HUDEP-2 (cell line): ENCODE measurements at regions not wholly inside any gene's neighbourhood (a gene's known extent, or its start where the extent isn't known, plus 50 kb on each side); places are given as distances from the start of the nearest gene placed in this dataset.
"Not testable (repeated sequence)": the region's sequence is repeated elsewhere in the genome, so short reads cannot be mapped to it uniquely, and the experiment has no call there.

Source experiments
- DNase-seq, 76 experiments: peaks; one replicate each; lab custom pipeline; 2025; ENCODE audit not compliant: unreplicated experiment in 76 of 76; lab: John Stamatoyannopoulos, UW

DNA sequence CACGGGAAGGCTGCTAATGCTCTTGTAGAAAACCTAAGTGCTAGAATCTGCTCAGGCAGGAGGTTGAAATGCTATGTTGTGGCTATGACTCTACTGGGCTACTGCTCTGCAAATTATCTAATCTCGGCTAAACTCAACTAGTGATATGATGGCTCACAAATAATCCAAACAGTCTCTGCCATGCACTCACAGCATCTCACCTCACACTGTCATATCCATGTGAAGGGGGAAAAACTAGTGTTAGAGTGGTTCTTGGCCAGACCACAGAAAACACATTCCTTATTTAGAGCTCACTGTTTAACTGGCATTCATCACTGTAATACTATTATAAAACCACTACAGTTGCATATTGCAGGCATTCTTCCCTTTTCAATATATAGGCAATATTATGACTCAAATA, 81.8 kb upstream of the DST start:
- DNase-seq, result no peak

DNA sequence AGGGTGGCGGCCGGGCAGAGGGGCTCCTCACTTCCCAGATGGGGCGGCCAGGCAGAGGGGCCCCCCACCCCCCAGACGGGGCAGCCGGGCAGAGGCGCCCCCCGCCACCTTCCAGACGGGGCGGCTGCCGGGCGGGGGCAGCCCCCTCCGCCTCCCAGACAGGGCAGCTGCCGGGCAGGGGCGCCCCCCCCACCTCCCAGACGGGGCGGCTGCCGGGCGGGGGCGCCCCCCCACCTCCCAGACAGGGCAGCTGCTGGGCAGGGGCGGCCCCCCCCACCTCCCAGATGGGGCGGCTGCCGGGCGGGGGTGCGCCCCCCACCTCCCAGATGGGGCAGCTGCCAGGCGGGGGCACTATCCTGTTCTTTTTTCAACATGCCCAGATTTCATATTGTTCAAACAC, 78.2 kb upstream of the DST start:
- no peak for DNase-seq

DNA sequence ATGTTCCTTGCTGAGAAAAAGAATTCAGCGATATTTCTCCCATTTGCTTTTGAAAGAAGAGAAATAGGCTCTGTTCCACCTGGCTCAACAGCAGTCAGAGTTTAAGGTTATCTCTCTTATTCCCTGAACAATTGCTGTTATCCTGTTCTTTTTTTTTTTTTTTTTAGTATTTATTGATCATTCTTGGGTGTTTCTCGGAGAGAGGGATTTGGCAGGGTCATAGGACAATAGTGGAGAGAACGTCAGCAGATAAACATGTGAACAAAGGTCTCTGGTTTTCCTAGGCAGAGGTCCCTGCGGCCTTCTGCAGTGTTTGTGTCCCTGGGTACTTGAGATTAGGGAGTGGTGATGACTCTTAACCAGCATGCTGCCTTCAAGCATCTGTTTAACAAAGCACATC, 77.5 kb upstream of the DST start:
- DNase-seq, result not testable (repeated sequence)

DNA sequence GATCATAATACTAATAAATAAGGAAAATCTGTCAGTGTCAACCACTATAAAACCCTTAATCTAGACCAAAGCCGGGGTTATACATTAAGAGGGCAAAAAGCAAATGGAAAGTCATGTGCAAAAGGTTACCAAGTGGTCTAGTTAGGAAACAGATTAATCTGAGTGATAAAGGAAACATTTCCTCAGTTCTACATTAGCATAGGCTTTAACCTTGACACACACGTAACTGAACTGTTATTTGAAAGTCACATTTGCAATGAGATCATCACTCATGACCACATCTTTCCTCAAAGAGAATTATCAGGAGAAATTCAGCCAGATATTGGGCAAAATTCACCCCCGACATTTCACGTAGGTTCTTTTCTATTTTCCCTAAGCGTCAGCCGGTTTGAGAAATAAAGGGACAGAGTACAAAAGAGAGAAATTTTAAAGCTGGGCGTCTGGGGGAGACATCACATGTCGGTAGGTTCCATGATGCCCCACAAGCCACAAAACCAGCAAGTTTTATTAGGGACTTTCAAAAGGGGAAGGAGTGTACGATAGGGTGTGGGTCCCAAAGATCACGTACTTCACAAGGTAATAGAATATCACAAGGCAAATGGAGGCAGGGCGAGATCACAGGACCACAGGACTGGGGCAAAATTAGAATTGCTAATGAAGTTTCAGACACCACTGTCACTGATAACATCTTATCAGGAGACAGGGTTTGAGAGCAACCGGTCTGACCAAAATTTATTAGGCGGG, 76.8 kb upstream of the DST start:
- not testable (repeated sequence) for DNase-seq

DNA sequence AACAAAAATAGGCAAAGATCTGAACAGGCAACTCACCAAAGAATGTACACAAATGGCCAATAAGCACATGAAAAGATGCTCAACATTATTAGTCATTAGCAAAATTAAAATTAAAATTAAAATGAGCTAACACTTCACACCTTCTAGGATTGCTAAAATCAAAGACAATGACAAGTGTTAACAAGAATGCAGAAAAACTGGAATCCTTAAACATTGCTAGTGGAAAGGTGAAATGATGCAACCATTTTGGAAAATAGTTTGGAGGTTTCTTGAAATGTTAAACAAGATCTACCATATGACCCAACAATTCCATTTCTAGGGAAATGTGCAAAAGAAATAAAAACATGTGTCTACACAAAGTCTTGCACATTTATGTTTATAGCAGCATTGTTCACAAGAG, 75.5 kb upstream of the DST start:
- no peak for DNase-seq

DNA sequence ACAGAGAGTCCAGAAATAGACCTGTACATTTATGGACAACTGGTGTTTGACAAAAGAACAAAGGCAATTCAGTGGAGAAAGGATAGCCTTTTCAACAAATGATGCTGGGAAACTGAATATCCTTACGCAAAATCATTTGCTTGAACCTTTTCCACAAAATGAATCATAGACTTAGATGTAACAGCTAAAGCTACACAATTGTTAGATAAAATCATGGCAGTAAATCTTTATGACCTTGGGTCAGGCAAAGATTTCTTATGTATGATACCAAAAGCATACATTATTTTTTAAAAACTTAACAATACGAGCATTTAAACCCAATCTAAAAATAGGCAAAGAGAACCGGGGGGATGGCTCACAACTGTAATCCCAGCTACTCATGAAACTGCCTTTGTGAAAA, 73.5 kb upstream of the DST start:
- no peak for DNase-seq

DNA sequence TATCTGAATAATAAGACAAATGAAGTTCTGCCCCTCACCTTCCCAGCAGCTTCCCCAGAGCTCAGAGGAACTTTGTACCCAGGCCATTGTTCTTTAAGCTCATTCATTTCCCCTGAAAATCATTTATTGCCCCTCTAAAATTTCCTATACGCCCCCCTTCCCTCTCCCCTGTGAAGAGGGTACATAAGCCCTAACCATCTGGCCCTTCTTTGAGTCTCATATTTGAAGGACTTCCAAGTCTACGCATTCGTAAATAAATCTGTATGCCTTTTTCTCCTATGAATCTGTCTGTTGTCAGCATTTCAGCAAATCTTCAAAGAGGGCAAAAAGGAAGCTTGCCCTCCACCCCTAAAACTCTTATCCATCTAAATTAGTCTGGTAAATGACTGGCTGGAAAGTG, 73.1 kb upstream of the DST start:
- DNase-seq, result no peak

DNA sequence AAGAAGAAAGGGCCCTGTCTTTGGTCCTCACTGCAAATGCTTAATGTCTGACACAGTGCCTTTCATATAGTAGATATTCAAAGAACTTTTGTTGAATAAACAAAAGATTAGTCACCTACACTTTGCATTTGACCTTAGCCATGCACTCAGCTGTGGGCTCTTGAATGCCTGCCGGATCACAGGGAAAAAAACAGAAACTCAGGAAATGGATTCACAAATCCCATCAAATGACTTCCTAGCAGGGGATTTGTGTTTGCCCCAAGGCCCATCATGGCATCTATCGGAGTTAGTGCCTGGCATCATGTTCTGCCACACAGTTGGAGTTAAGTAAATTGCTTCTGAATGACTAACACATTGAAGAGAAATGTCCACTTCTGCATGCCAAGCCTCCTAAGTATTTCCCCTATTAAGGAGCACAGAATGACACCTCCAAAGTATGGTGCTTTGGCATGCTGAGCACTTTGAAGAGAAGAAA, 72.3 kb upstream of the DST start:
- no peak for DNase-seq

DNA sequence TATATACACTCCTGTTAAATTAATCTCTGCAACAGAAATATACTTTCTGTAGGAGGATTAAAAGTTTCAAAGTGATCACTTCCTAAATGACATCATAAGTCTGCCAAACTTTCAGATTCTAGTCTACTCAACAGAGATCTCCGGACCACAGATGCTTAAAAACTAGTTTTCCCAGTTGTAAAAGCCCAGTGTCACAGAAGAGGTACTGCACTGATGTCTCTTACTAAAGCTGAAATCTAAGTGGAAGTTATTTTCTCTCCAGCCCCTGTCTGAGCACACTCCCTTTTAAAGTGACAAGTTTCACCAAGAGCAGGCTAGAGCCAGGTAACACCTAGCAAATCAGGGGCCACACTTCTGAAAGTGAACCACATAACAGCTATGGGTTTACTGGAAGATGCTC, 71.6 kb upstream of the DST start:
- no peak for DNase-seq

DNA sequence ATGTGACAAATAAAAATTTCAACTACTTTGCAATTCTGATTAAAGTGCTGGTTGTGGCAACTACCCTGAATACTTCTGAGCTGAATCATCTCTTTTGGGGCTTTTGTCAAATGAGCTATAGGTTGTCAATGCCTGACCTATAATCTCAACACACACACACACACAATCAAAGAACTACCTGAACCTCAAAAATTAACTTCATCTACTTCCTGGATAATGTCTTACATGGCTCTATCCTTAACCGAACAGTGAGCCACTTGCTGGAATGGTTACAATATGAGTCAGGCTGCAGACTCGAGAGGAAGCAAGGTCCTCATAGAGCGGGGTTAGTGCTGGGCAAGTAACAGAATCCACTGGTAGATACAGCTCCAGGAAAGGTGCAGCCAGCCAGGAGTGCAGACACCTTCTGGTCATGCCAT, 70.6 kb upstream of the DST start:
- no peak for DNase-seq

DNA sequence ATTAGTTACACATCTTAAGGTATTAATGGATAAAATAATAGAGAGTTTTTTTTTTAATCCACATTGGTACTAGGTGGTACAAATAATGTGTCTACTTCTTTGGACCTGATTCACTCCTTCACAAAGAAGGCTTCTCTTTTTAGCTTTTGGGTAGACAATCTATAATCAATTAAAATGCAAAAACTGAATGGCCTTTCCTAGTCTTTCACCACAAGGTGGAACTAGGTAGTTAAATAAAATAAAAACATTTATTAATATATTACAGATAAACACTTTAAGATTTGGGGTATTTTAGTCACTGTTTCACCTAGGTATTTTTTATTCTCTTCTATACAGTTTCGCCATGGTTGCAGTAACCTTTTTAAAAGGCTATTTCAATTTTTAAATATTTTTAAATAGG, 68.3 kb upstream of the DST start:
- DNase-seq, result no peak

DNA sequence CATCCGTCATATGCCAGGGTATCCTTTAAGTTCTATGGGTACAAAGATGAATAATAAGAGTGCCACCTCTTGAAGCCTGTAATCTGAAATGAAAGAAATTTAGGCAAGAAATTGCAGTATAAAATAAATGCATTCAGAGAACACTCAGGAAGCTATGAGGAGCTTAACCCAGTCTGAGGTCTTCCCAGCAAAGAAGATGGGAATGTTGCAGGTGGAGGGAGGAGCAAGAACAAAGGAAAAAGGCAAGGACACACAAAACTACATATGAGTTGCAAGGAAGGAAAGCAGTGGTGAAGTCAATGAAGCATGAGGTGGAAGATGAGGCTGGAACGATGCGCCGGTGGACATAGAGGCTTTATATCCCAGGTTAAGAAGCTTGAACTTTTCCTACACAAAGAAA, 67.0 kb upstream of the DST start:
- DNase-seq, result no peak

DNA sequence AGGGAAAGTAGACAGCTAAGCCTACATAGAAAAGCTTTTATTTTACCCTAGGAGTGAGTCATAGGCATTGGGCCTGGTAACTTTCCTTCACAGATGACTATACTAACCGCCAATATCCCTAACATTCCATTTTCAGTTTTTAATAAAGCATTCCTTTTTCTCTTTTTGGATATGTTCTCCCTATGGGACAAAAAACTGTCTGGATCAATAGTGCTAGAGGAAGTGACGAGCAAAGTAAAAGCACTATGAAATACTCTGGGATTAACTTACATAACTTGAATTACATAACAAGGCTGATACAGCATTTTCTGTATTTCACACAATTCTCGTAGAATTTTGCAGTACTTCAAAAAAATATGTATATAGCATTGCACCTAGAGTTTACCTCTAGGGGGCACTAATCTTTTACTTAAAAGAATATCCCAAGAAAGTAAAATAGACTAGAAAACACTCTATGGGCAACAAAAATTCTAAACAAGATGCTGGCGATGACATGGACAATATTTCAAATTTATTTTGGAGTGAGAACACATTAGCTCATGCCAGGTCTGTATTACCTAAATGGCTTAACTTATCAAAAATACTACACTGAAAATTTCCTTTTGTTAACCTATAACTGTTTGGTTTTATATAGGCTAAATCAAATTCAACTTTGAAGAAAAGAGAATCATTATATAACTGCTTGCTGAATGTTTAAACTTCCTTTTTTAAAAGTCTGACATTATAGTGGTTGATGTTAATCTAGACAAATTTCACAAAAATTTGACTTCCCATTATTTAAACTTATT, 66.3 kb upstream of the DST start:
- peak in 18 of 76 experiments; percentile 3 to 59 (median 22) for DNase-seq

DNA sequence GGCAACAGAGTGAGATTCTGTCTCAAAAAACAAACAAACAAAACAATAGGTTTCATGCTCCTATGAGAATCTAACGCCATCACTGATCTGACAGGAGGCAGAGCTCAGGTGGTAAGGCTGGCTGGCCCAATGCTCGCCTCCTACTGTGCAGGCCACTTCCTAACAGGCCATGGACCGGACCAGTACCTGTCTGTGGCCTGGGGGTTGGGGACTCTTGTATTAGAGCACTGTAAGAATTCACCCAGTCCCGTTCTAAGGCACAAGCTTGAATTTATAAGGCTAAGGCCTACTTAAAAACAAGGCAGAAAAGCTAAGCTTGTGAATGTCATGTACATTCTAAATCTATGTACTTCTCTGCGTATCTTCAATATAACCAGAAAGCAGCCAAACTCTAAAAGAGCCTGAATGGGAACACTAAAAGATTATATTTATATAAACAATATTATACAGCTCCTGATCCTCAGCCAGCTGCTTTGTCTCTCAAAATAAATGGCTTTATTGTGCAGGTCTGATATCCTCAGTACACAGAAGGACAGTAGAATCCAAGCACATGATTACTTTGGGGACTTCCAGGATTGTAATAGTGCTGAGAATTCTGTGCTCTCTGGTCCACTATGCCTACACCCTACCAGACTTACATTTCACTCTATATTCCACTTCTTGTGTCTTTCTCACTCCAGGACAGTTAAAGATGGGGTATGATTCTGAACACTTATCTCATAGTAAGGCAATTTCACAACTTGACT, 64.5 kb upstream of the DST start:
- DNase-seq, result no peak

DNA sequence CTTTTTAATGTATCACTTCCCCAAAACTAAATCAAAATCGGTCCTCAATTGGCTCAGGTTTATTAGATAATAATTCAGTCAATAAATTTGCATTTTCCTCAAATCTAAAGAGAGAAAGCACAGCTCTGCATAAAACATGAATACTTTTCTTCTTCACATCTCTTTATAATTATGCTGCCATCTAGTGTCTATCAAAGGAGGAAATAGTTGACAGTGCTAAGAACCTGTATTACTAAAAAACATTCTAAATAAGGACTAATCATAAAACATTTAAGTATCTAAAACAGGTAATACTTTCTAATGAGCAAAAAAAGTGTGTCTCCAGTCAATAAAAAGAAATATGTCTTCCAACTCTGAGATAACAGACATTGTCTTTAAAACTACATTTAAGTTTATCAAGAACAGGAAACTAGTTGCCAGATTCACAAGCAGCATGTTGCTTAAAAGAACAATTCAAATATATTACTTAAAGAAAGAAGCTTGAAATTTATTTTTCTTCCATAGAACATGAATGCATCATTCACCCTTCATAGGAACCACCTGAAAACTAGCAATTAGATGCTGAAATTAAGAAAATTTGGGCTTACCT, 56.5 kb upstream of the DST start:
- DNase-seq, result peak in 2 of 76 experiments; percentile 6 to 7

DNA sequence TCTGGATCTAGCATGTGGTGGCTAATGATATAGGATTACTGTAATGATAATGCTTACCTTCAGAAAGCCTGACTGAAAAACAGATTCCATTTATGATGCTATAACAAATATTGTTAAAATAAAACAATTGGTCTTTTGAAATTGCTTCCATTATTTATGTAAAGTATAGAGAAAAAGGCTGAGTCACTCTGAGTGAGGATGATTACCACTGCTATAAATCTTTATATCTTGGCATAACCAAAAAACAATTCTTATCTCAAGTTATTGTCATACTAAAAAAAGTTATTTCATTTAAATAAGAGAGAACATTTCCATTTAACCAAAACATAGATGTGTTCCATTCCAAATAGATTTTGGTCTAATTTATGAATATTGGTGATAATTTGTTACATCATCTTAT, 53.0 kb upstream of the DST start:
- no peak for DNase-seq

DNA sequence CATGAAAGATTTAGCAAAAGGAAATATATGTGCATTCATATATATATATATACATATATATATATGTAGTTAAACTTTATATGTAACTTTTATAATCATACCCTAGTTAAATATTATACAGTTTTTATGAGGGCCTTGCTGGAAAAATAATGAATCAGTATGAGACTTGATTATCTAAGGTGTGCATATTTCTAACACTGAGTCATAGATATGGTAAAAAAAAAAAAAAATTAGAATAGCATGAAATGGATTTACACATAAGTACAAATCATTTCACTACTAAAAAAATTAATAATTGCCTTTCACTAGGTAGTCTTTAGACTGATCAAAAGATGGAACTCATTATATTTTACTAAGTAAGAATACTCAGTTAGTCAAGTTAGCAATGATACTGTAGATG, 51.3 kb upstream of the DST start:
- DNase-seq, result no peak

DNA sequence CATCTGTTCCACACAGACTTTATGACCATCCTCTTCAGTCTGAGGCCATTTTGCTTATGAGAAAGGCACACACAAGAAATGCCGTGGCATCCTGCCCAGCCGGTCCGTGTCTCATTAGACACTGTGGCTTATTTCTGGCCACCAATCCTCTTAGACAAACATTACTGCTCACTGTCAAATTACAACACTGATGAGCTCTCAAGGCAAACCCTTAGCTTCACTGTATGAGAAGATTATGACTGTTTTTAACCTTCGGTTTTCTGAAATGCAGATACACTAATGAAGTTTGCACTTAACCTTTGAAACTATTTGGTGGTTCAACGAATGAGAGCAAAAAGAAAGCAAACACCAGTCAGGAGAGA, 50.5 kb upstream of the DST start:
- no peak for DNase-seq

DNA sequence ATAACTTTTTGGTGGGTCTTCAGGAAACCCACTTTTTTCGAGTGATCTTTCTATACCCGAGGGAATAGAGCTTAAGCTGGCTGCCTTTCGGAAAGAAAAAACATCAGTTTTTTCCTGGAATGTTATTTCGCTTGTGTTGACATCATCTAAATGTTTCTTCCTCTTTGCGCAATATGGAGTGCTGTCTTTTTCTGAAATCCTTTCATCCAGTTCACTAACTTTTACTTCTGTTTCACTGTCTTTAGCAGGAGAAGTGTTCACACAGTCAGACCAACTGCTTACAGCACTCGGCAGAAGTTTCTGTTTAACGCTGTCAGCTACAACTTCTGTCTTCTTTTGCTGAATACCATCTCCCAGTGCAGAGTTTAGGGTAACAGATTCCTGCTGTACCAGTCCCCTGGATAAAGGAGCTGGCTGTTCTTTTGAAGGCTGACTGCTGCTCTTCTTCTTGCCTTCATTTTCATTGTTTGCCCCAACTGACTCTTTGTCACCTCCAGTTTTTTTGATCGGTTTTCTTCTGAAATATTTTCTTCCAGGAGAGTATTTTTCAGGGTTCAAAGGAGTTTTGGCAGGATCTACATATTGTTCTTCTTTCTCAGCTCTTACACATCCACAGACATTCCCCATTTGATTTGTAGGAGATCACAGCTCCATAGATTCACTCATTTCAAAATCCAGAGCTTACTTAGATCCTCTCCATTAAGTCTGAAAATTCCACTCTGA, 50.0 kb upstream of the DST start:
- no peak for DNase-seq
